Bronchial epithelial cell (primary cell): ENCODE measurements at regions not wholly inside any gene's neighbourhood (a gene's known extent, or its start where the extent isn't known, plus 50 kb on each side); places are given as distances from the start of the nearest gene placed in this dataset.
A peak's percentile ranks its signal among the peaks of the same experiment; 100 is the strongest.

Experiments
- DNase-seq: peaks from one replicate; pipeline ENCODE4 v3.0.0-alpha.2; 2010; ENCODE audit warnings: low read depth
- FAIRE-seq: peaks from 2 replicates; lab custom pipeline; 2011; peaks lifted over from hg19 to GRCh38; lab: Jason Lieb, UNC
- H3K27me3 ChIP-seq: 2 replicates; pipeline ENCODE4 v1.5.1; 2011; ENCODE audit warnings: low read length; ENCODE audit not compliant: control insufficient read depth, insufficient read depth
- H3K36me3 ChIP-seq: 2 replicates; pipeline ENCODE4 v1.5.1; 2011; ENCODE audit warnings: low read length; ENCODE audit not compliant: control insufficient read depth, insufficient read depth
- H3K4me3 ChIP-seq: 2 replicates; pipeline ENCODE4 v1.5.1; 2011; ENCODE audit warnings: mild to moderate bottlenecking, low read depth, low read length, control low read depth
- CTCF ChIP-seq: IDR thresholded peaks from 2 replicates; pipeline ENCODE4 v1.5.1; 2011; ENCODE audit warnings: mild to moderate bottlenecking, moderate library complexity, low read length, control low read depth, inconsistent platforms; ENCODE audit not compliant: insufficient read depth, severe bottlenecking

GRCh38 chr18:77705301-77705700 lies 455.7 kb downstream of the GALR1 start:
- H3K4me3 ChIP-seq: no peak overlapping the region
- no peak for DNase-seq
- no peaks in the 10 kb centered on the region for H3K36me3 ChIP-seq
- FAIRE-seq: no peak
- H3K27me3 ChIP-seq: no peaks in the 10 kb centered on the region
- TF ChIP-seq CTCF: no peak

GRCh38 chr18:77708826-77709506 lies 459.3 kb downstream of the GALR1 start:
- DNase-seq: no peak
- no peak for TF ChIP-seq CTCF
- FAIRE-seq: no peak
- no peaks in the 10 kb centered on the region for H3K27me3 ChIP-seq
- no peaks in the 10 kb centered on the region for H3K36me3 ChIP-seq
- H3K4me3 ChIP-seq: no peak overlapping the region

- no peak overlapping the region for H3K4me3 ChIP-seq
- TF ChIP-seq CTCF: no peak
- DNase-seq (peak; percentile 2), FAIRE-seq (no peak)
- no peaks in the 10 kb centered on the region for H3K27me3 ChIP-seq
- H3K36me3 ChIP-seq: no peaks in the 10 kb centered on the region
These were observed 461.4 kb downstream of the GALR1 start for GRCh38 chr18:77711096-77711495.

GRCh38 chr18:77714716-77715115 lies 465.1 kb downstream of the GALR1 start:
- H3K36me3 ChIP-seq: no peaks in the 10 kb centered on the region
- TF ChIP-seq CTCF: no peak
- no peak for FAIRE-seq
- no peaks in the 10 kb centered on the region for H3K27me3 ChIP-seq
- H3K4me3 ChIP-seq: no peak overlapping the region
- no peak for DNase-seq

GRCh38 chr18:77716282-77716681 lies 466.6 kb downstream of the GALR1 start:
- FAIRE-seq (no peak), DNase-seq (no peak)
- Histone ChIP-seq H3K36me3 (no peaks in the 10 kb centered on the region), H3K27me3 (no peaks in the 10 kb centered on the region), H3K4me3 (no peak overlapping the region)
- no peak for TF ChIP-seq CTCF
